Epithelial cell of esophagus (primary cell): ENCODE measurements at regions not wholly inside any gene's neighbourhood (a gene's known extent, or its start where the extent isn't known, plus 50 kb on each side); places are given as distances from the start of the nearest gene placed in this dataset.

ENCODE experiments used
- DNase-seq: peaks from one replicate; pipeline ENCODE4 v3.0.0; 2010; ENCODE audit warnings: low read depth
- H3K4me3 ChIP-seq: 2 replicates; pipeline ENCODE4 v1.5.1; 2011; ENCODE audit warnings: mild to moderate bottlenecking, low read length, control low read depth
- TF ChIP-seq, protein P1 (sequence below): IDR thresholded peaks from 2 replicates; pipeline ENCODE4 v1.5.1; 2011; ENCODE audit warnings: low read depth, mild to moderate bottlenecking, low read length, control low read depth, inconsistent platforms; ENCODE audit not compliant: insufficient read depth; ENCODE audit errors: missing control alignments

DNA sequence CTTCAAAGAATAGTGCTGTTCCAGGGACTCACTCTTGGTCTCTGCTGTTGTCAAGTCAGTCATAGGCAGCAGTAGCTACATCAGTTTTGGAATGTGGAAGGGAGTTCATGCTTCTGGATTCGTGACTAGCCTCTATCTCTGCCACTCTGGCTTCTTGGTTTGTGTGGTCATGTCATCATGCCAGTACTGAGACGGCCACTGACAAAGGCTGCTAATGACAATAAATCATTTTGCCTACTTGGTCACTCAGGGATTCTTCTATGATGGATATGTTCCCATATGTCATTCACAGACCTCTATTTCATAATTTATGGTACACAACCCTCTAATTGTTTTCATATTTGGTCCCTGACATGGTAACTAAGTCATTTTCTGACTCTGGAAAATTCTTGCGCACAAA is 450.8 kb upstream of the BOD1L1 start:
- TF ChIP-seq, protein P1, sequence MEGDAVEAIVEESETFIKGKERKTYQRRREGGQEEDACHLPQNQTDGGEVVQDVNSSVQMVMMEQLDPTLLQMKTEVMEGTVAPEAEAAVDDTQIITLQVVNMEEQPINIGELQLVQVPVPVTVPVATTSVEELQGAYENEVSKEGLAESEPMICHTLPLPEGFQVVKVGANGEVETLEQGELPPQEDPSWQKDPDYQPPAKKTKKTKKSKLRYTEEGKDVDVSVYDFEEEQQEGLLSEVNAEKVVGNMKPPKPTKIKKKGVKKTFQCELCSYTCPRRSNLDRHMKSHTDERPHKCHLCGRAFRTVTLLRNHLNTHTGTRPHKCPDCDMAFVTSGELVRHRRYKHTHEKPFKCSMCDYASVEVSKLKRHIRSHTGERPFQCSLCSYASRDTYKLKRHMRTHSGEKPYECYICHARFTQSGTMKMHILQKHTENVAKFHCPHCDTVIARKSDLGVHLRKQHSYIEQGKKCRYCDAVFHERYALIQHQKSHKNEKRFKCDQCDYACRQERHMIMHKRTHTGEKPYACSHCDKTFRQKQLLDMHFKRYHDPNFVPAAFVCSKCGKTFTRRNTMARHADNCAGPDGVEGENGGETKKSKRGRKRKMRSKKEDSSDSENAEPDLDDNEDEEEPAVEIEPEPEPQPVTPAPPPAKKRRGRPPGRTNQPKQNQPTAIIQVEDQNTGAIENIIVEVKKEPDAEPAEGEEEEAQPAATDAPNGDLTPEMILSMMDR, result no peak
- DNase-seq, result no peak
- no peak overlapping the region for H3K4me3 ChIP-seq

DNA sequence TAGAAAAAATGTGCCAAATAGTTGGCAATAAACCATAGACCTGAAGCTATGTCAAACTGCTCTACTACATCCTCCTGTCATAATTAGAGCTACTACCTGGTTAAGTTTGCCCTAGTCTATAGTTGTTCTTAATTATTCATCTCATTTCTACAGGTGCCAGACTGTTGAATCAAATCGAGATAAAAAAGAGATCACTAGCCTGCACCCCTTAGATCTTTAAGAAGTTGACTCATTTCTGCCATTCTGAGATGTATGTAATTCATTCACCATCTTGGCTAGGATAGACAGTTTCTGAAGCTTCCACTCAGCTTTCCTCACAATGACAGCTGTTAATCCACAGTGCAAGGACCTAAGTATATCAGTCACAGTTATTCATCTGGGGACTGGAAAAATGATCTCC is 452.1 kb upstream of the BOD1L1 start:
- TF ChIP-seq, protein P1, result no peak
- no peak for DNase-seq

DNA sequence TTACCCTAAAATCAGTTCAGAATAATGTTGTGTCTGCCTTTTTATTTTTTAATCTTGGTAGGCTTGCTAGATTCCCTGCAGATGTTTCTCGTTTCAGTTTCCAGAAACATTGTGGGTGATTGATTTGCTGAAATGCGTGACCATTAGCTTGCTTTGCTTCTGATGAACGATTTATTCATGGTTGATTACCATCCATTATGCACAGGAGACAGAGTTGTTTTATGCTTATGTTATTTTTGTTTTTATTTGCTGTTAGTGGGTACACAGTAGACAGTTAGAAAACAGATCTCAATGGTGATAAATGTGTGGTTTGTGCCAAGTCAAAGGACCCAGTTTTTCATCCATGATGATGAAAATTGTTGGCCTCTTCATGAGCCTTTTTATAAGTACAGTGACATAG is 455.6 kb upstream of the BOD1L1 start:
- TF ChIP-seq, protein P1, result no peak
- H3K4me3 ChIP-seq, result no peak overlapping the region
- no peak for DNase-seq

More for the DNA sequence above, 452.1 kb upstream of the BOD1L1 start:
- no peak overlapping the region for H3K4me3 ChIP-seq

DNA sequence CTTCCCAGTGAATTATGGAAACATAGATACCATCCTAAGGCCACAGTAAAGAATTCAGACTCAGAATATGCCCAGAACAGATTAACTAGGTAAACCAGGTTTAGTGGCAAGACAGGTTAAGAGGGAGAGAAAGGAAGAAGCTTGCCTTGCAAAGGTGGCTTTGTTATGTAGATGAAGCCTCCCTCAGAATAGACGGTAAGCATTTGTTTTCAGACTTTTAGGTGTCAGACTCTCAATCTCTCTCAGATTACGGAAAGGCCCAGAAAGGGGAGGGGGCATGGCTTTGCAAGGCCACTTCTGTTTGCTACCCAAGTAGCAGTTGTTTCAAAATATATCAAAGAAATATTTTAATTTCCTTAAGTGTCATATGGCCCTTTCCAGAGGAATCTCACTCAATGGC is 457.1 kb upstream of the BOD1L1 start:
- TF ChIP-seq, protein P1, result no peak
- DNase-seq, result no peak
- H3K4me3 ChIP-seq, result no peak overlapping the region

DNA sequence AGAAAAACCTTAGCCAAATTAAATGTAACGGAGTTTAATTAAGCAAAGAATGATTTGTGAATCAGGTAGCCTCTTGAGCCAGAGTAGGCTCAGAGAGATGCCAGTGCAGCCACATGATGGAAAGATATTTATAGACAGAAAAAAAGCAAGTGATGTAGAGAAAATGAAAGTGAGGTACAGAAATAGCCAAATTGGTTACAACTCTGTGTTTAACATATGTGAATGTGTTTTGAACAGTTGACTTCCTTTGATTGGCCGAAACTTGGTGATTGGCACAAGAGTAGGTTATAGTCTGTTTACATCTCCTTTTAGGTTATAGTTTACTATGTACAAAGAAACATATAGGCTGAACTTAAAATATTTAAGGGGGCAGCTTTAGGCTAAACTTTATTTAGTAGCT is 459.9 kb upstream of the BOD1L1 start:
- TF ChIP-seq, protein P1, result no peak
- no peak overlapping the region for H3K4me3 ChIP-seq
- DNase-seq, result no peak

DNA sequence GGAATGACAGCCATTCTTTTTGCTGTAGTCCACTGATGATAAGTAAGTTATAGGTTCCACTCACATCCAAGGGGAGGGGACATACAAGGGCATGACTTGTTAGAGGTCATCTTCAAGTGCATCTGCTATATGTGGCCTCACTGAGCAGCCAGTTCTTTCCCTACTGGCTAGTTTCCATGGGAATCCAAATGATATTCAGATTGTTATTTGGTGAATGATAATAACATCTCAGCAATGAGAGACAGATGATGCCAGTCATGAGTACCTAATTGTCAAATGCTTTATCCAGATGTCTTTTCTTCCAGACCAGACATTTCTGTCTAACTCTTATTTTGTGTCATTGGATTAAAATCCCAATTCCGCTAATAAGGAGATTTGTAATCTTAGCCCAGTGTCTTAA is 460.4 kb upstream of the BOD1L1 start:
- no peak for DNase-seq
- no peak overlapping the region for H3K4me3 ChIP-seq
- TF ChIP-seq, protein P1, result no peak

DNA sequence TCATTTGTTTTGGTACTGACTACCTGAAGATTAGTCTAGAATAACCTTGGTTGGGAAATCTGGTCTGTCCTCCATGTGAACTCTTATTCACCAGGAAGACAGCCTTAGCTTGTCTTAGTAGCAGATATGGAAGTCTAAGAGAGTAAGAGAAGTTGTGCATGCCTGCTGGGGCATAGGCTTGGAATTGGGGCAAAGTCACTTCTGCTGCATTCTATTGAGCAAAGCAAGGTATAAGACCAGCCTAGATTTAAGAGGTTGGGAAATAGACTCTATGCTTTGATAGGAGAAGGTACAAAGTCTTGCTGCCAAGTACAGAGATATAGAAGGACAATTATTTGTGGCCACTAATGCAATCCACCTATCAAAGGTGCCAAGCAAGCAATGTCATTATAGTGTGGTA is 464.0 kb upstream of the BOD1L1 start:
- DNase-seq, result no peak
- TF ChIP-seq, protein P1, result no peak
- H3K4me3 ChIP-seq, result no peak overlapping the region
